Activated CD4-positive, alpha-beta T cell treated with anti-CD3 and anti-CD28 coated beads for 48 hours (primary cell): ENCODE measurements at regions not wholly inside any gene's neighbourhood (a gene's known extent, or its start where the extent isn't known, plus 50 kb on each side); places are given as distances from the start of the nearest gene placed in this dataset.
"Not testable (repeated sequence)": the region's sequence is repeated elsewhere in the genome, so short reads cannot be mapped to it uniquely, and the experiment has no call there.

Source experiments
- DNase-seq: peaks from one replicate; pipeline ENCODE4 v3.0.0-alpha.2; 2020

DNA sequence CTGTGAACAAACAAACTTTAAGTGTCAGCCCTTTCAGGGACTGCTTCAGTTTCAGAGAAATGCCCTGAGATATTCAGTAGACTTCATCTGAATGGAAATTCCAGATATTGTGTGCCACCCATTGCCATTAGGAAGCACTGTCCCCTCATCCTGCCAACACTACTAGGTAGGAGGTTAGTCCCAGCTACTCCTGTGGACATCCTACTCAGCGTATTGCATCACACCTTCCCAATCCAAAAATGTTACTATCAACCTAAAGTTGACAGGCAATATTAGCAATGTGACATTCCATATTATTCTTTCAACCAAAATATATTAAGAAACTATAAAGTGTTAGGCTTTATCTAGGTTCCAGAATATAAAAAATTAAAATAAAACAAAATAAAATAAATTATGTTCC is 552.0 kb upstream of the ST8SIA4 start:
- DNase-seq: no peak

DNA sequence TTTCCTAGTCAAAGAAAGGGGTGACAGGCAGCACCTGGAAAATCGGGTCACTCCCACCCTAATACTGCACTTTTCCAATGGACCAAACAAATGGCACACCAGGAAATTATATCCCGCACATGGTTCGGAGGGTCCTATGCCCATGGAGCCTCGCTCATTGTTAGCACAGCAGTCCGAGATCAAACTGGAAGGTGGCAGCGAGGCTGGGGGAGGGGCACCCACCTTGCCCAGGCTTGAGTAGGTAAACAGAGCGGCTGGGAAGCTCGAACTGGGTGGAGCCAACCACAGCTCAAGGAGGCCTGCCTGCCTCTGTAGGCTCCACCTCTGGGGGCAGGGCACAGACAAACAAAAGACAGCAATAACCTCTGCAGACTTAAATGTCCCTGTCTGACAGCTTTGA is 539.2 kb upstream of the ST8SIA4 start:
- DNase-seq: not testable (repeated sequence)

DNA sequence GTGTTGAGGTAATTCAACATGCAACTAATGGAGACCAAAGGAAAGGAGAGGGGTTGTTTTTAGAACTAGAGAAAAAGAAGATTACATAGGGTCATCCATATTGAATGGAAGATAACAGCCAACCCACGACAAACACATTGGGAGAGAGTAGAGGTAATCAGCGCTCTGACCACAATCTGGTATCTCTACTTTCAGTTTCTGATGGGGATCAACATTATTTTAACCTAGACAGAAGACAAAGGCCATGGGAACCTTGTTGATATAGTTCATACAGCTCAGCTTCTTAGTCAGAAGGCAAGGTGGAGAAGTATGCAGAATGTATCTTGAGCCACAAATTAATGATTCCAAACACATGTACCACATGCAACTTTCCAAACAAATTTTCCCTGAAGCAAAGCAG is 537.1 kb upstream of the ST8SIA4 start:
- DNase-seq: no peak

GRCh38 chr5:101437351-101437750 is 534.3 kb upstream of the ST8SIA4 start:
- DNase-seq: no peak

GRCh38 chr5:101435768-101436167 is 532.7 kb upstream of the ST8SIA4 start:
- DNase-seq: no peak

GRCh38 chr5:101431201-101431600 is 528.1 kb upstream of the ST8SIA4 start:
- DNase-seq: no peak

DNA sequence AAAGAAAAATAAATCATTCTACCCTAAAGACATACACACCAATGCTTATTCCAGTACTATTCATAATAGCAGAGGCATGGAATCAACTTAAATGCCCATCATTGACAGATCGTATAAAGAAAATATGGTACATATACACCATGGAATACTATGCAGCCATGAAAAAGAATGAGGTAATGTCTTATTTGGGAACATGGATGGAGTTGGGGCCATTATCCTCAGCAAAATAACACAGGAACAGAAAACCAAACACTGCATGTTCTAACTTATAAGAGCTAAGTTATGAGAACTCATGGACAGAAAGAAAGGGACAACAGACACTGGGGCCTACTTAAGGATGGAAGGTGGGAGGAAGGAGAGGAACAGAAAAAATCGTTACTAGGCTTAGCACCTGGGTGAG is 527.5 kb upstream of the ST8SIA4 start:
- no peak for DNase-seq

DNA sequence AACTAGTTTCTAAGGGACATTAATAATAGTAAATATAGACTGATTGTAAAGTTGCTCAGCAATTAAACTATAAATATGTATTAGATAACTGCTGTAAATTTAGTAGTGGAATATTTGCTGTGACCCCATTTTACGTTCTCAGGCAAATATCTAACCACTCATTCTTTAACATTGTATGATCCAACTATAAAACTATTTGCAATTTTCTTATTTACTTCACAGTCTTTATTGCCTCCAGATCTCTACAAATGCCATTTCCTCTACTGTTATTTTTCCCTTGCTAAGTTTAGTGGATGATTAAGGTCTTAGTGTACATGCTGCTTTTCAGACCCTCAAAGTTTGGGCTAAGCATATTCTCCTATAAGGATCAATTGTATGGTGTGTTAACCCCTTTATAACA is 526.2 kb upstream of the ST8SIA4 start:
- DNase-seq: no peak

DNA sequence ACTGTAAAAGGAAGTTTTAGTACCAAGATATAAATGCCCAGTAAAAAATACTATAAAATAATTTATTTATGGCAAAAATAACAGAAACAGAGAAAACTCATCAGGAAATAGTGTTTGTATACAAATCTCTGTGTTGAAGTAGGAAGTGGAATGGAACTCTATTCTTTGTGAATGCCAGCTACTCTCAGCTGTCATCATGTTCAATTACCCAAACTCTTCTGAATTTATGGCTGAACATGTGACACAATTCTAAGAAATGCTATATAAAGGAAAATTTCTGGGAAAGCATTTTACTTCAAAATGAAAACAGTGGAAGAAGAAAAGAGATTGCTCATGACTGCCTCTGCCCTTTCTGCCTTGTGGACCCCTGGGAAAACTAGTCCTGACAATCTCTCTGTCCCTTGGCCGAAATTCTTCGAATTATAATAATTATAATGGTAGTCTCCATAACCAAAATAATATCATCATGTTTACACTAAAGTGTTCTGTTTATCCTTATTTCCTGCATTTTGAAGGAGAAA is 522.3 kb upstream of the ST8SIA4 start:
- DNase-seq: no peak

DNA sequence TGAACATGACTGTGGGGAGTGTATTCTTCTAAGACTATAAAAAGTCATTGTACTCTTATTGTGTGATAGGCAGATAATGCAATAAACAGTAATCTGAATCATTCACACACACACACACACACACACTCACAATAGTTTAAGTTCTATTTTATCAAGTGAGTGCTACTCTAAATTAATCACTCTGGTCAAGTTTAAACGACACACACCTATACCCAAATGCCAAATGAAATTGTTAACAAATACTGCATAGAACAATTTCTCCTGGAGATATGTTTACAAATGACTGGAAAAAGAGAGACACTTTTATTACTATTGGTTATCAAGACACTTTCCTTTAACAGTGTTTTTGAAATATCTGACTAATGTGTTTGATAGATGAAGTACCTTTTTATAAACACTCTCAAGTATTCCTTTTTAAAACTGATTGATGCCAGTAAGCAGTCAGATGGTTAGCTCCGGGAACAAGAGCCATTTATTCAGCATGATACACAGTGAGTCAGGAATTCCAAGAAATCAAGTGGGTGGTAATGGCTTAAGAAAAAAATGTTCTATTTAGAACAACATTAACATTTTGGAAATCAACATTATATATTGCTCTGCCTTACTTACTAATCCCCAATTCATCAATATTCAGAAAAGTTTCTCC is 521.6 kb upstream of the ST8SIA4 start:
- no peak for DNase-seq

DNA sequence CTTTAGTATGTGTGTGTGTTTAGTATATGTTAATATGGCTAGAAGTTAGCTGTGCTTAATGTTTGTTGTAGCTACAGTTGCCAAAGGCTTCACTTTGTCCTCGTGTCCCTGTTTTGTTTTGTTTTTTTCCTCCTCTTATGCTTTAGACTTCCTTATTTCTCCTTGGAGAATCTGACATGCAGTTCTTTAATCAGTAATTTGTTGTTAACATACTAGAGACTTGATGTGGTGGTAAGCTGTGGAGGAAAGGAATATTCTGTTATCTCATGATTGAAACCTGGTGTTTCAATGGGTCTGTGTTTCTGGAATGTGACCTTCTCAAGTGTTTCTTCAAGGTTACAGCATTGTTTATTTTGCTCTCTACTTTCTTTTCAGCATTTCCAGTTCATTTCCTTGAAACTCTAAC is 515.6 kb upstream of the ST8SIA4 start:
- DNase-seq: no peak

GRCh38 chr5:101404531-101404930 is 501.4 kb upstream of the ST8SIA4 start:
- no peak for DNase-seq

DNA sequence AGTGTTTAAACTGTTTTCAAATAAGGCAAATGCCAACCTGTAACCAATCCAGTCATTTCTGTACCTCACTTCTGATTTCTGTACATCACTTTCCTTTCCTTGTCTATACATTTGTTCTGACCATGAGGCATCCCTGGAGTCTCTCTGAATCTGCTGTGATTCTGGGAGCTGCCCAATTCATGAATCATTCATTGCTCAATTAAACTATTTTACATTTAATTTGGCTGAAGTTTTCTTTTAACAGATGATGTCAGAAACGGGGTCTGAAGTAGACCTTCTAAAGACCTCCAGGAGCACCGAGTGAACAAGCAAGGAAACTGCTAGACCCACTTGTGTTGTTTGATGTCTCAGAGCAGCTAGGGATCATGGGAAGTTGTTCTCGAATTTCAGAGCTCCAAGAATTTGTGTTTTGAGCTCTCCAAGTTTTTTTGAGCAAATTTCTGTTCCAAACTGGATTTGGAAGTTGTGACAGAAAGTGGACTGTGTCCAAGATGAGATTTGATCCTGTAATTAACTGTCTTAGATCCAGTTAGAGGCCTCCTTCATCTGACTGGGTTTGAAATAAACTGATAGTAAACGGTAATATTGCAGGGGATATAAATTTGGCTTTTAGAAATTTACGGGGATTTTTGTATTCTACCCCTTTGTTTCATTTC is 490.8 kb upstream of the ST8SIA4 start:
- no peak for DNase-seq

DNA sequence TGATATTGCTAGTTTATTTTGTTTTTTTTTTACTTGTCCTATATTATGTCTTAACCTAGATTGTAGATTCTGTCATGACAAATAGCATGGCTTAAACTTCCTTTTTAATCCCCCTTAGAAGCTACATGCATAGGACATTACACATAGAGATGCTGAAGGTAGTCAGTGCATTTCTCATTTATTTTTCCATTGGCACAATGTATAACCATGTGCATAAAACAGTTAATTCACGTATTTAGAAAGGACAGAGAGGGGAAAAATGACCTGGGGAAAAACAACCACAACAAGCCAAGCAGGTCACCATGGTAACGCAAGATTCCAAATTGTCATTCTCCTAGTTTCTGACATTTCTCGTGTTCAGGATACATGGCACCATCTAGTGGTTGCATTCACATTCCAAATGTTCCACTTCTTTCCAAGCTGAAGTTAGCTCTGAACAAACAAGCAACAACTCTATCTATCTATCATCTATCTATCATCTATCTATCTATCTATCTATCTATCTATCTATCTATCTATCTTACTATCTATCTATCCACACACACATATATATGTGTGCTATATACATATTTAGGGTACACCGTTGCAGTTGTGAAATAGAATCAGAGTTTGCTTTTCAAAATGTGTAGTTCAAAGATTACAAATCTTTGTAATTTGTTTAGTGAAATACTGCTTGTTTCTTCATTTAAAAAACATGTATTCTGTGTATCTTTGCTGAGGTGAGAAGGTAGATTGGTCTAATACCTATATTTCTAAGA is 487.2 kb upstream of the ST8SIA4 start:
- no peak for DNase-seq

DNA sequence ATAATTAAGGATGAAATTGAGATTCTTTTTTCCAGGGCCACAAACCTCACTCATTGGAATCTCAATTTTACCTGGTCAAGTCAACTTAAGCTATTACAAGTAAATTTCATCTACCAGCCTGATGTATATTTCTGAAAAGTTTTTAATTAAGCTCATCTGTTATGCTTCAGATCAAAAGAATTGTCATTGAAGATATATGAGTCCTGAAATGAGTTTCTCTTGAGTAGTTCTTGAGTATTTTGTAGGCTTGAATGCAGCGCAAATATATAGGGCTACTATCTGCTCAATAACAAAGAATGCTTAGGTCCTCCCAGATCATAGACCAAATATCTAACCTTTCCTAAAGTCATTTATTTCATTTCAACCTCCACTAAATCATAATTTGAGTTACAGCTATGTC is 482.2 kb upstream of the ST8SIA4 start:
- DNase-seq: no peak

DNA sequence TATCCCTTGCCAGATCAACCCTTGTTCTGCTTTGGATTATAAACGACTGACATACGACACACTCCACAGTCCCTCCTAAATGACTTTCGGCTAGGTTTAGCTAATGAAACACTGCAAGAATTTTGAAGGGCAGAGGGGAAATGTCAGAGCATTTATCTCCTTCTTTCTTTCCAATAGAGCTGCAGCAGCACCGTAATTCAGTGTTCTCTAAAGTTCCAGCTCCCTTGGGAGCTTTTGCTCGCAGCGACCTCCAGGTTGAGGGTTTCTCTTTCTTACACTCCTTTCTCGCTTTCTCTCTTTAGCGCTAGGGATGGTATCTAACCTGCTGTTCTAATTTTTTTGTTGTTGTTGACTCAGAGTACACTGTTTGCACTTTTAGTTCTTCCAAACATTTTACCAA is 467.1 kb upstream of the ST8SIA4 start:
- no peak for DNase-seq

- no peak for DNase-seq
Measured at GRCh38 chr5:101364469-101364868, 461.4 kb upstream of the ST8SIA4 start.

DNA sequence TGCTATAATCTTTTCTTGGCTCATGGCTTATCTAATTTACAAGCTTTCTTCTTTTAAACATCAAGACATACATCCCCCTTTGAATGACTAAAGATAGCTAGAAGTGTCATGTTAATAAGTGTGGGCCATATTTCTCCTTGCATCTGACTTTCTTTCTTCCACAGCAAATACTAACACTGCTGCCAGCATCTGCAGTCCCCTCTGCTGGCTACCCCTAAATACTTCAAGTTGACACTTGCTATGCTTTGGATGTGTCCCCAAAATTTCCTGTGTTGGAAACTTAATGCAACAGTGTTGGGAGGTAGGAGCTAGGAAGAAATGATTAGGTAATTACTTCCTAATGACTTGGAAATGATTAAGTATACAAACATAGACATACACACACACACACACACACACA is 459.0 kb upstream of the ST8SIA4 start:
- no peak for DNase-seq

DNA sequence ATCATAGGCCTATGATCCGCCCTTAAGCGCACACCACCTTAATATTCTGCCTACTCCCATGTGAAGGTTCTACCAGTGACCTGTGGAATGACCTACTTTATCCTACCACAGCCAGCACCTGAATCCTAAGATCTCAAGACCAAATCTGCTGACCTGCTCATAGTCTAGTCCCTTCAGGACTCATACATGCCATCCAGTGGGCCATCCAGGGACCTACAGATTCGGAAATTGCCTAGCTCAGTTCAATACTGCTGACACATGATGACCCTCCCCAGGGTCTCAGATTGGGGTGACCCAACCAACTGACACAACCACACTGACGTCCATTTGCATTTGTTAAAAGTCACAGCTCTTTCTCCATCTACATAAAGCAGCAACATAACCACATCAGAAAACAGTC is 443.8 kb upstream of the ST8SIA4 start:
- no peak for DNase-seq

- DNase-seq: no peak
Measured at GRCh38 chr5:101346447-101346846, 443.4 kb upstream of the ST8SIA4 start.

GRCh38 chr5:101338226-101338625 is 435.1 kb upstream of the ST8SIA4 start:
- DNase-seq: no peak

DNA sequence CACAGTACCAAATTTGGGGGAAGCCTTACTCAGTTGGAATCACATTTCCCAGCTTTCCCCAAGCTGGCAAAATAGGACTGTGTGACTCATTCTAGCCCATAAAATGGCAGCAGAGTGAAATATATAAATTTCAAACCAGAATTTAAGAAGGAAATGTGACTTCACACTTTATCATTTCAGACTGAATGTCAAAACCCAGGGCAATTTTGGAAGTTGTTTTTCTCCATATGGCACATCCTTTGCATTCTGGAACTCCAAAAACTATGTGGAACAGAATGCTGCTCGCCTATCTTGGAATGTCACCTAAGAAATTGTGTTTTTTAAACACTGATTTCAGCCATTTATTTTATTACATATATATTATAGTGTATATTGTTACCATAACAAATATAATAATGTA is 424.7 kb upstream of the ST8SIA4 start:
- DNase-seq: no peak

DNA sequence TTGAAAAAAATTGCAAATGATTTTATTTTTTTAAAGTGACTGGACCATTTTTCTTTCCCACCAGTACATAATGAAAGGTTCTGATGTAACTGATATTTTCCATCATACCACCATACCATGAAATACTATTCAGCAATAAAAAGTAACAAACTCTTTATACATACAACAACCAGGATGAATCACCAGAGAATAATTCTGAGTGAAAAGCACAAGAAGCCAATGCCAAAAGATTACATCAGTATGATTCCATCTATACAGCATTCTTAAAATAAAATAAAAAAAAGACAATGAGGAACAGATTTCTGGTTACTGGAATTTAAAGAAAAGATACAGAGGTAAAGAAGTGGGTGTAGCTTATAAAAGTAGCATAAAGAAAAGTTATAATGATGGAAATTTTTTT is 423.7 kb upstream of the ST8SIA4 start:
- DNase-seq: no peak

DNA sequence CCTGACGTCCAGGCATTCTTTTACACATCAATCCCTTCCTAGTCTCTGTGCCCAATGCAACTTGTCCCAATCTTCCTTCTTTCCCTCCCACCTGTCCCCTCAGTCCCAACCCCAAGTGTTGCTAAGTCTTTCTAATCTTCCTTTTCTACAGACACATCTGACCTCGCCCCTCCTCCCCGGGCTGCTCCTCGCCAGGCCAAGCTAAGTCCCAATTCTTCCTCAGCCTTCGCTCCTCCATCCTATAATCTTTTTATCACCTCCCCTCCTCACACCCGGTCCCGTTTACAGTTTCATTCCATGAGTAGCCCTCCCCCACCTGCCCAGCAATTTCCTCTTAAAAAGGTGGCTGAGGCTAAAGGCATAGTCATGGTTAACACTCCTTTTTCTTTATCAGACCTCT is 413.3 kb upstream of the ST8SIA4 start:
- not testable (repeated sequence) for DNase-seq
